Caco-2 (cell line): ENCODE measurements at regions not wholly inside any gene's neighbourhood (a gene's known extent, or its start where the extent isn't known, plus 50 kb on each side); places are given as distances from the start of the nearest gene placed in this dataset.

Experiments
- BruUV-seq: library from RNA; stranded (reverse); fragments of 400-500 nt; replicated peaks from 2 replicates; lab custom pipeline; 2021; lab: Mats Ljungman, UMichigan
- CTCF ChIA-PET: fragments of 300-600 bp; sonication (Branson Sonifier 250); formaldehyde crosslinking; loops from one replicate; lab custom pipeline; 2022; ENCODE audit warnings: antibody characterized with exemption; lab: Charles Lee
- POLR2A ChIA-PET: fragments of 300-600 bp; sonication (Branson Sonifier 250); formaldehyde crosslinking; loops from one replicate; lab custom pipeline; 2022; ENCODE audit warnings: antibody characterized with exemption; lab: Charles Lee
- DNase-seq, 2 experiments: peaks; one replicate each; pipeline versions ENCODE4 v3.0.0 to v3.0.0-alpha.2; 2020 to 2022
- H3K27me3 ChIP-seq: replicated peaks from 2 replicates; pipeline ENCODE4 v1.6.0; 2011; ENCODE audit warnings: low read length; ENCODE audit not compliant: control insufficient read depth, insufficient read depth
- H3K36me3 ChIP-seq: 2 replicates; pipeline ENCODE4 v1.5.1; 2011; ENCODE audit warnings: low read length; ENCODE audit not compliant: control insufficient read depth, insufficient read depth
- H3K4me1 ChIP-seq: fragments of 250-450 bp; sonication (Bioruptor Pico); 2 replicates; pipeline ENCODE4 v1.5.1; 2020; ENCODE audit warnings: mild to moderate bottlenecking
- H3K4me3 ChIP-seq: 2 replicates; pipeline ENCODE4 v1.5.1; 2011; ENCODE audit warnings: low read depth, mild to moderate bottlenecking, control low read depth, low read length
- H3K9me3 ChIP-seq: fragments of 250-450 bp; sonication (Bioruptor Pico); 2 replicates; pipeline ENCODE4 v1.5.1; 2020; ENCODE audit warnings: mild to moderate bottlenecking, moderate library complexity
- H3K27ac Mint-ChIP-seq: one replicate; pipeline ENCODE4 v1.8.0; 2022; ENCODE audit warnings: mixed read lengths; ENCODE audit not compliant: unreplicated experiment
- H3K27me3 Mint-ChIP-seq: one replicate; pipeline ENCODE4 v1.8.0; 2022; ENCODE audit warnings: mixed read lengths; ENCODE audit not compliant: insufficient read depth, unreplicated experiment
- H3K36me3 Mint-ChIP-seq: one replicate; pipeline ENCODE4 v1.8.0; 2022; ENCODE audit warnings: mild to moderate bottlenecking, mixed read lengths; ENCODE audit not compliant: insufficient read depth, unreplicated experiment
- H3K4me1 Mint-ChIP-seq: one replicate; pipeline ENCODE4 v1.8.0; 2022; ENCODE audit warnings: low read depth, mixed read lengths; ENCODE audit not compliant: unreplicated experiment
- H3K4me3 Mint-ChIP-seq: one replicate; pipeline ENCODE4 v1.8.0; 2022; ENCODE audit warnings: mild to moderate bottlenecking, moderate library complexity, mixed read lengths; ENCODE audit not compliant: unreplicated experiment
- H3K9me3 Mint-ChIP-seq: one replicate; pipeline ENCODE4 v1.8.0; 2022; ENCODE audit warnings: mixed read lengths; ENCODE audit not compliant: unreplicated experiment
- CTCF ChIP-seq, 2 experiments: fragments of 200-600 bp in 1 of 2; IDR thresholded peaks; 1 replicate in 1 of 2; 2 replicates in 1 of 2; pipeline versions ENCODE4 v1.5.1 to v1.8.0; 2011 to 2022; ENCODE audit warnings: antibody characterized with exemption in 1 of 2, control low read depth in 1 of 2, inconsistent platforms in 1 of 2, low read depth in 1 of 2, low read length in 1 of 2, mild to moderate bottlenecking in 1 of 2, moderate library complexity in 1 of 2; ENCODE audit not compliant: insufficient read depth in 1 of 2, severe bottlenecking in 1 of 2, unreplicated experiment in 1 of 2
- intact Hi-C: fragments of 100-400 bp; cut with micrococcal nuclease; formaldehyde crosslinking; loops from one replicate; pipeline ENCODE4 v1.10.0; 2022; ENCODE audit not compliant: unreplicated experiment

- Mint-ChIP-seq H3K36me3 (no peaks in the 10 kb centered on the region), H3K4me3 (no peak overlapping the region), H3K4me1 (no peaks in the 10 kb centered on the region), H3K27me3 (no peaks in the 10 kb centered on the region), H3K27ac (no peak overlapping the region), H3K9me3 (no peaks in the 10 kb centered on the region)
- Histone ChIP-seq H3K4me1 (no peaks in the 10 kb centered on the region), H3K36me3 (no peaks in the 10 kb centered on the region), H3K4me3 (no peak overlapping the region), H3K27me3 (no peaks in the 10 kb centered on the region), H3K9me3 (no peaks in the 10 kb centered on the region)
- CTCF ChIA-PET: no interaction called here
- intact Hi-C loops: no loop called here
- POLR2A ChIA-PET: no interaction called here
- no peak for DNase-seq
- TF ChIP-seq CTCF (IDR thresholded peaks at IDR 0.05; ENCODE audit: insufficient read depth in 1 of 2, low read depth in 1 of 2, low read length in 1 of 2, severe bottlenecking in 1 of 2, unreplicated experiment in 1 of 2): no peak
- no TSS peak for BruUV-seq
Measured at GRCh38 chr4:151535366-151535765, 126.4 kb downstream of the FHIP1A start.

GRCh38 chr4:151537687-151538086, 128.7 kb downstream of the FHIP1A start:
- Histone ChIP-seq H3K9me3 (no peaks in the 10 kb centered on the region), H3K4me3 (no peak overlapping the region), H3K36me3 (no peaks in the 10 kb centered on the region), H3K4me1 (no peaks in the 10 kb centered on the region), H3K27me3 (no peaks in the 10 kb centered on the region)
- POLR2A ChIA-PET: no interaction called here
- H3K27ac Mint-ChIP-seq: no peak overlapping the region
- H3K27me3 Mint-ChIP-seq: no peaks in the 10 kb centered on the region
- DNase-seq: no peak
- H3K4me3 Mint-ChIP-seq: no peak overlapping the region
- H3K9me3 Mint-ChIP-seq: no peaks in the 10 kb centered on the region
- no TSS peak for BruUV-seq
- H3K36me3 Mint-ChIP-seq: no peaks in the 10 kb centered on the region
- no peaks in the 10 kb centered on the region for H3K4me1 Mint-ChIP-seq
- intact Hi-C loops: no loop called here
- no peak for TF ChIP-seq CTCF (IDR thresholded peaks at IDR 0.05; ENCODE audit: insufficient read depth in 1 of 2, low read depth in 1 of 2, low read length in 1 of 2, severe bottlenecking in 1 of 2, unreplicated experiment in 1 of 2)
- CTCF ChIA-PET: no interaction called here

- Mint-ChIP-seq H3K27me3 (no peaks in the 10 kb centered on the region), H3K9me3 (no peaks in the 10 kb centered on the region), H3K27ac (no peak overlapping the region), H3K4me1 (no peaks in the 10 kb centered on the region), H3K4me3 (no peak overlapping the region), H3K36me3 (no peaks in the 10 kb centered on the region)
- ChIA-PET POLR2A (no interaction called here), CTCF (interaction anchor here (0.7 kb wide), 1 partner anchor 65 kb away, joined by 3 read pairs; no protein-coding TSS in a partner anchor)
- no peak for TF ChIP-seq CTCF (IDR thresholded peaks at IDR 0.05; ENCODE audit: insufficient read depth in 1 of 2, low read depth in 1 of 2, low read length in 1 of 2, severe bottlenecking in 1 of 2, unreplicated experiment in 1 of 2)
- intact Hi-C loops: no loop called here
- no peak for DNase-seq
- no TSS peak for BruUV-seq
- H3K36me3 ChIP-seq: no peaks in the 10 kb centered on the region
- H3K4me3 ChIP-seq: no peak overlapping the region
- H3K27me3 ChIP-seq: no peaks in the 10 kb centered on the region
- H3K4me1 ChIP-seq: no peaks in the 10 kb centered on the region
- no peaks in the 10 kb centered on the region for H3K9me3 ChIP-seq
Measured at GRCh38 chr4:151538963-151539362, 130.0 kb downstream of the FHIP1A start.
